Ishikawa (cell line): ENCODE measurements at regions not wholly inside any gene's neighbourhood (a gene's known extent, or its start where the extent isn't known, plus 50 kb on each side); places are given as distances from the start of the nearest gene placed in this dataset.

Source experiments
- CEBPB ChIP-seq: IDR thresholded peaks from 2 replicates; pipeline ENCODE4 v1.6.1; 2012
- CREB1 ChIP-seq: IDR thresholded peaks from 2 replicates; pipeline ENCODE4 v1.6.1; 2012; ENCODE audit warnings: low read depth
- EGR1 ChIP-seq: IDR thresholded peaks from 2 replicates; pipeline ENCODE4 v1.6.1; 2012
- EP300 ChIP-seq: IDR thresholded peaks from 2 replicates; pipeline ENCODE4 v1.6.1; 2012; ENCODE audit warnings: borderline replicate concordance
- FOXM1 ChIP-seq: IDR thresholded peaks from 2 replicates; pipeline ENCODE4 v1.6.1; 2012; ENCODE audit warnings: low read depth, borderline replicate concordance
- MAX ChIP-seq: IDR thresholded peaks from 2 replicates; pipeline ENCODE4 v1.6.1; 2012
- NFIC ChIP-seq: IDR thresholded peaks from 2 replicates; pipeline ENCODE4 v1.6.1; 2012
- RAD21 ChIP-seq: IDR thresholded peaks from 2 replicates; pipeline ENCODE4 v1.6.1; 2012; ENCODE audit warnings: low read depth
- REST ChIP-seq: IDR thresholded peaks from 2 replicates; pipeline ENCODE4 v1.6.1; 2012; ENCODE audit warnings: low read depth, mild to moderate bottlenecking
- TAF1 ChIP-seq: IDR thresholded peaks from 2 replicates; pipeline ENCODE4 v1.6.1; 2012; ENCODE audit warnings: low read depth, mild to moderate bottlenecking
- TCF12 ChIP-seq: IDR thresholded peaks from 2 replicates; pipeline ENCODE4 v1.6.1; 2012; ENCODE audit warnings: low read depth
- TEAD4 ChIP-seq: IDR thresholded peaks from 2 replicates; pipeline ENCODE4 v1.6.1; 2012
- USF1 ChIP-seq: IDR thresholded peaks from 2 replicates; pipeline ENCODE4 v1.6.1; 2012
- YY1 ChIP-seq: IDR thresholded peaks from 2 replicates; pipeline ENCODE4 v1.6.1; 2012; ENCODE audit warnings: low read depth
- ZBTB7A ChIP-seq: IDR thresholded peaks from 2 replicates; pipeline ENCODE4 v1.6.1; 2012; ENCODE audit warnings: low read depth

- no peak for TF ChIP-seq TCF12
- TF ChIP-seq YY1, result no peak
- no peak for TF ChIP-seq TEAD4
- TF ChIP-seq USF1, result no peak
- no peak for TF ChIP-seq TAF1
Observed at GRCh38 chr2:199581408-199581807, 123.7 kb upstream of the SATB2 start.

- no peak for TF ChIP-seq YY1
- TF ChIP-seq EGR1, result no peak
- TF ChIP-seq TAF1, result no peak
- TF ChIP-seq RAD21, result no peak
- no peak for TF ChIP-seq CREB1
- no peak for TF ChIP-seq CEBPB
- TF ChIP-seq TCF12, result no peak
- no peak for TF ChIP-seq FOXM1
- TF ChIP-seq NFIC, result no peak
- no peak for TF ChIP-seq MAX
- TF ChIP-seq REST, result no peak
- TF ChIP-seq USF1, result no peak
- TF ChIP-seq EP300, result no peak
- TF ChIP-seq ZBTB7A, result no peak
- TF ChIP-seq TEAD4, result no peak
Observed at GRCh38 chr2:199575416-199575815, 117.7 kb upstream of the SATB2 start.

- TF ChIP-seq FOXM1 (no peak), REST (no peak), YY1 (no peak), TEAD4 (no peak), CEBPB (no peak), ZBTB7A (no peak), TAF1 (no peak), RAD21 (no peak), USF1 (no peak), EP300 (no peak), CREB1 (no peak), MAX (no peak), TCF12 (no peak), NFIC (no peak), EGR1 (no peak)
Observed at GRCh38 chr2:199572571-199572970, 114.8 kb upstream of the SATB2 start.

GRCh38 chr2:199570934-199571333, 113.2 kb upstream of the SATB2 start:
- no peak for TF ChIP-seq YY1
- TF ChIP-seq FOXM1, result no peak
- TF ChIP-seq REST, result no peak
- no peak for TF ChIP-seq TAF1
- TF ChIP-seq ZBTB7A, result no peak
- TF ChIP-seq NFIC, result no peak
- no peak for TF ChIP-seq TCF12
- no peak for TF ChIP-seq EP300
- no peak for TF ChIP-seq EGR1
- no peak for TF ChIP-seq MAX
- TF ChIP-seq RAD21, result no peak
- no peak for TF ChIP-seq CEBPB
- no peak for TF ChIP-seq TEAD4
- TF ChIP-seq CREB1, result no peak
- no peak for TF ChIP-seq USF1
